ENCODE measurements at regions not wholly inside any gene's neighbourhood (a gene's known extent, or its start where the extent isn't known, plus 50 kb on each side); places are given as distances from the start of the nearest gene placed in this dataset.

DNA sequence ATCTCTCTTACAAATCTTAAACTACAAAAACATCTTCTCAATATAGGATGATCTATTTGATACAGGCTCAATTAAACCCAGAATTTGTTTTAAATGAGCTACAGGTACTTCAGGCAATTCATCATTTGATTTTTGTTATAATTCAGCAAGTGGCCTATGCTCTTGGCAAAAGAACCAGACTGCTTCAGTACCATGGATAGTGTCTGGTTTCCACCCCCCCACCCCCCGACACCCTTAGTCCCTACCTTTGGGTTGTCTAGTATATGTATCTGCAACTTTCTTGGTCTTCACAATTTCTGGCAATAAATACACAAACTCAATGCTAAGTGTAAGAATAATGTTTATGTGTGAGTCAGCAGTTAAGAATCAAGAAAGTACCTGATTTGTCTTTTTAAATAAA, 97.3 kb upstream of the API5 start:
- H3K36me3 ChIP-seq = no peaks in the 10 kb centered on the region
- no peak overlapping the region for H3K4me3 ChIP-seq
- H3K27me3 ChIP-seq = no peaks in the 10 kb centered on the region
- H3K4me1 ChIP-seq = no peaks in the 10 kb centered on the region
- no peak for DNase-seq
- TF ChIP-seq, protein P1, sequence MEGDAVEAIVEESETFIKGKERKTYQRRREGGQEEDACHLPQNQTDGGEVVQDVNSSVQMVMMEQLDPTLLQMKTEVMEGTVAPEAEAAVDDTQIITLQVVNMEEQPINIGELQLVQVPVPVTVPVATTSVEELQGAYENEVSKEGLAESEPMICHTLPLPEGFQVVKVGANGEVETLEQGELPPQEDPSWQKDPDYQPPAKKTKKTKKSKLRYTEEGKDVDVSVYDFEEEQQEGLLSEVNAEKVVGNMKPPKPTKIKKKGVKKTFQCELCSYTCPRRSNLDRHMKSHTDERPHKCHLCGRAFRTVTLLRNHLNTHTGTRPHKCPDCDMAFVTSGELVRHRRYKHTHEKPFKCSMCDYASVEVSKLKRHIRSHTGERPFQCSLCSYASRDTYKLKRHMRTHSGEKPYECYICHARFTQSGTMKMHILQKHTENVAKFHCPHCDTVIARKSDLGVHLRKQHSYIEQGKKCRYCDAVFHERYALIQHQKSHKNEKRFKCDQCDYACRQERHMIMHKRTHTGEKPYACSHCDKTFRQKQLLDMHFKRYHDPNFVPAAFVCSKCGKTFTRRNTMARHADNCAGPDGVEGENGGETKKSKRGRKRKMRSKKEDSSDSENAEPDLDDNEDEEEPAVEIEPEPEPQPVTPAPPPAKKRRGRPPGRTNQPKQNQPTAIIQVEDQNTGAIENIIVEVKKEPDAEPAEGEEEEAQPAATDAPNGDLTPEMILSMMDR (IDR thresholded peaks at IDR 0.05) = no peak
- TF ChIP-seq POLR2A (IDR thresholded peaks at IDR 0.05) = no peak
- no peaks in the 10 kb centered on the region for H3K9me3 ChIP-seq
- no peak overlapping the region for H3K27ac ChIP-seq

DNA sequence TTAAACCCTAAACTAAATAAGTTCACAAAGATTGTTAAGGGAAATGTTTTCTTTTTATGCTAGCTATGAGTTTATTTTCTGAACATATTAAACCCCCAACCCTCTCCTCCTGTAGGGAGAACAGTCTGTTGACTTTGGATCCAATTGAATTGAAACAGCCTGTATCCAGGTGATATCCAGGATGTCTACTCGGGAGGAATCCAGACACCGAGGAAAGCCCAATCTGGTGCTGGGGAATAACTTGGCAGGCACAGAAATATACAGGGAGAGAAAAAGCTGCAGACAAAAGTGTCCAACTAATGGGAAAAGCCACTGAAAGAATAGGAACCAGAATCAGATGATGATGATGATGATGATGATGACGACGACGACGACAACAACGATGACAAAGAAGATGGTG, 93.9 kb upstream of the API5 start:
- Histone ChIP-seq H3K27me3 (no peaks in the 10 kb centered on the region), H3K4me3 (no peak overlapping the region), H3K36me3 (no peaks in the 10 kb centered on the region), H3K4me1 (no peaks in the 10 kb centered on the region), H3K27ac (no peak overlapping the region), H3K9me3 (no peaks in the 10 kb centered on the region)
- TF ChIP-seq POLR2A (IDR thresholded peaks at IDR 0.05) = no peak
- TF ChIP-seq, protein P1 (IDR thresholded peaks at IDR 0.05) = no peak
- no peak for DNase-seq

DNA sequence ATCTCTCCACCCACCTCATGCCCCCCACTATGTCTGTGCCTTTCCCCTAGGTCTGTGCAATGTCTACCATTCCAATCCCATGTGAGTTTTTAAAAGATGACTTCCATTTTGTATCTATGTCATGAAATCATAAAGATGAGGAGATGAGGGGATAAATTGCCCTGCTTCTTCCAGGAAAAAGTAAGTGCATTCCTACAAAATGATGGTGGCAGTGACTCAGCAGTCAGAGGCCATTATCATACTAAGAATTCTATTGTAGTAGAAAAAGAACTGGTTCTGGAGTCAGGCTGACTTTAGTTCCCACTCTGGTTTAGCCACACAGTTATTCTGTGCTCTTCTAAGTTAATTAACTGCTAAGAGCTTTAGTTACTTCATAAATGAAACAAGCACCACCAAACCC, 89.6 kb upstream of the API5 start:
- H3K4me3 ChIP-seq = no peak overlapping the region
- TF ChIP-seq POLR2A (IDR thresholded peaks at IDR 0.05) = no peak
- TF ChIP-seq, protein P1 (IDR thresholded peaks at IDR 0.05) = no peak
- no peaks in the 10 kb centered on the region for H3K4me1 ChIP-seq
- no peaks in the 10 kb centered on the region for H3K9me3 ChIP-seq
- no peak for DNase-seq
- H3K36me3 ChIP-seq = no peaks in the 10 kb centered on the region
- no peaks in the 10 kb centered on the region for H3K27me3 ChIP-seq
- no peak overlapping the region for H3K27ac ChIP-seq

DNA sequence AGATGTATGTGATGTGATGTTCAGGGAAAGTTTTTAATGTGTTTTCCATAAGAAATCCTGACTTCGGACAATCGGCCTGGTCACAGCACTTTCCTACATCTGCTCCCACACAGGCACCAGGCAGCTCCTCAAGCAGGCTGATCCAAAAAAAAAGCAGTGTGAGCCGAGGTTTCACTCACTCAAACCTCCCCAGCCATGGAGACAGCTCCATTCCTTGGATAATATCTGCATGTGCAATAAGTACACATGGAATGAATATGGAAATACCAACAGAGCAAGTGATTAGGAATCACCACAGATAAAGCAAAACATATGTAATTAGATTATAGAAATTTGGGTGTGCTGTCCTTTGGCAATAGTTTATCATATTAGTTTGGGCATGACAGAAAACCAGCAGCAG, 88.8 kb upstream of the API5 start:
- no peak overlapping the region for H3K27ac ChIP-seq
- no peaks in the 10 kb centered on the region for H3K36me3 ChIP-seq
- H3K27me3 ChIP-seq = no peaks in the 10 kb centered on the region
- no peaks in the 10 kb centered on the region for H3K9me3 ChIP-seq
- no peak overlapping the region for H3K4me3 ChIP-seq
- TF ChIP-seq POLR2A (IDR thresholded peaks at IDR 0.05) = no peak
- TF ChIP-seq, protein P1 (IDR thresholded peaks at IDR 0.05) = no peak
- no peak for DNase-seq
- no peaks in the 10 kb centered on the region for H3K4me1 ChIP-seq

DNA sequence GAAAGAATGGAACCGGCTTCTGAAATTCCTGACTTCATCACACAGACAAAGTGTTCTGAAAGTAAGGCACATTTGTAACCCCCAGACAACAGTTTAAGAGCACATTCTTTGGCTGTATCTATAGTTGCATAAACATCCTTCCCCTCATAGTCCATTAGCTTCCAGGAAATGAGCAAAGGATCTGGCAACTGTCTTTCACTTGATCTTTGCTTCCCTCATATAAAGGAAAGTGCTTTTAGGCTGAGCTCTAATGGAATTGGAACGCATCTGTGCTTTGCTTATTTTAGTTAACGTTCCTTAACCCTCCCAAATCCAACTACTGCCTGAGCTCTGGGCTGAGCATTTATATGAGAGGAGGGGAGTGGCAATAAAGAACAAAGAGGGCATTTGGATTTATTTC, 76.9 kb upstream of the API5 start:
- Histone ChIP-seq H3K9me3 (no peaks in the 10 kb centered on the region), H3K27ac (no peak overlapping the region), H3K4me3 (no peak overlapping the region), H3K4me1 (no peaks in the 10 kb centered on the region), H3K36me3 (no peaks in the 10 kb centered on the region), H3K27me3 (no peaks in the 10 kb centered on the region)
- no peak for DNase-seq
- no peak for TF ChIP-seq POLR2A (IDR thresholded peaks at IDR 0.05)

DNA sequence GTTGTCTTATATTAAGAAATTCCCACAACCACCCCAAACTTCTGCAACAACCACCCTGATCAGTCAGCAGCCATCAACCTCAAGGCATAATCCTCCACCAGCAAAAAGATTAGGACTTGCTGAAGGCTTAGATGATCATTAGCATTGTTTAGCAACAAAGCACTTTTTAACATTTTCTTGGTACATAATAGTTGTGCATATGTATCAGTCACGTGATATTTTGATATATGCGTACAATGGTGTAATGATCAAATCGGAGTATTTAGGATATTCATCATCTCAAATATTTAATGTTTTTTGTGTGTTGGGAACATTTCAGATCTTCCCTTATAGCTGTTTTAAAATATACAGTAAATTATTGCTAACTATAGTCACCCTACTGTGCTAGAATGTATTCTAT, 73.5 kb upstream of the API5 start:
- Histone ChIP-seq H3K36me3 (no peaks in the 10 kb centered on the region), H3K9me3 (no peaks in the 10 kb centered on the region), H3K4me1 (no peaks in the 10 kb centered on the region), H3K4me3 (no peak overlapping the region), H3K27ac (no peak overlapping the region), H3K27me3 (no peaks in the 10 kb centered on the region)
- no peak for DNase-seq
- TF ChIP-seq, protein P1 (IDR thresholded peaks at IDR 0.05) = no peak
- TF ChIP-seq POLR2A (IDR thresholded peaks at IDR 0.05) = no peak

Measured in Peyer's patch (tissue), 4 donors.